Prostate gland (tissue), 2 donors: ENCODE measurements at regions not wholly inside any gene's neighbourhood (a gene's known extent, or its start where the extent isn't known, plus 50 kb on each side); places are given as distances from the start of the nearest gene placed in this dataset.

Experiments
- POLR2AphosphoS5 ChIP-seq: sonication (generic); formaldehyde crosslinking; IDR thresholded peaks from one replicate; pipeline ENCODE4 v1.6.1; 2017; ENCODE audit warnings: antibody characterized with exemption
- TF ChIP-seq, protein P1 (sequence below), 4 experiments: fragments of 200-600 bp in 2 of 4; fragments of 450-650 bp in 2 of 4; sonication (generic) in 2 of 4; IDR thresholded peaks; 1 replicate in 3 of 4; 2 replicates in 1 of 4; pipeline ENCODE4 v1.5.1; 2016 to 2019; ENCODE audit warnings: antibody characterized with exemption in 4 of 4, mild to moderate bottlenecking in 2 of 4, moderate library complexity in 2 of 4

DNA sequence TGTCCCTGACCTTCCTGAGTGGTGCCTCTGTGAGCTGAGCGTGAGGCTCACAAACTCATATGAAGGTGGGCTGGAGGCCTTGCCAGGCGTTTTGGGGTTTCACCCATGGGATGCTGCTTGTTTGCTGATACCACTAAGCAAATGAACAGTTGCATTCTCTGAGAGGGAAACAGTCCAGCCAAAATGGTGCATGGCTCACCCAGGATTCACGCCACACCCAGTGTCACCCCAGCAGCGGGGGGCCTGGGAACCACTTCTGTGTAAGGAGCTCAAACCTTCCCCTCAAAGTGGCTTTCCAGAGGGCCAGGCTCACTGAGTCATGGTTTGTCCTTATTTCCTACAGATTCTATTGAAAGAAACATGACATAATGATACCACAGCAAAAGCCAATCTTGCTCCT is 928.1 kb downstream of the TBC1D22A start:
- TF ChIP-seq, protein P1, sequence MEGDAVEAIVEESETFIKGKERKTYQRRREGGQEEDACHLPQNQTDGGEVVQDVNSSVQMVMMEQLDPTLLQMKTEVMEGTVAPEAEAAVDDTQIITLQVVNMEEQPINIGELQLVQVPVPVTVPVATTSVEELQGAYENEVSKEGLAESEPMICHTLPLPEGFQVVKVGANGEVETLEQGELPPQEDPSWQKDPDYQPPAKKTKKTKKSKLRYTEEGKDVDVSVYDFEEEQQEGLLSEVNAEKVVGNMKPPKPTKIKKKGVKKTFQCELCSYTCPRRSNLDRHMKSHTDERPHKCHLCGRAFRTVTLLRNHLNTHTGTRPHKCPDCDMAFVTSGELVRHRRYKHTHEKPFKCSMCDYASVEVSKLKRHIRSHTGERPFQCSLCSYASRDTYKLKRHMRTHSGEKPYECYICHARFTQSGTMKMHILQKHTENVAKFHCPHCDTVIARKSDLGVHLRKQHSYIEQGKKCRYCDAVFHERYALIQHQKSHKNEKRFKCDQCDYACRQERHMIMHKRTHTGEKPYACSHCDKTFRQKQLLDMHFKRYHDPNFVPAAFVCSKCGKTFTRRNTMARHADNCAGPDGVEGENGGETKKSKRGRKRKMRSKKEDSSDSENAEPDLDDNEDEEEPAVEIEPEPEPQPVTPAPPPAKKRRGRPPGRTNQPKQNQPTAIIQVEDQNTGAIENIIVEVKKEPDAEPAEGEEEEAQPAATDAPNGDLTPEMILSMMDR (IDR thresholded peaks at IDR 0.05): no peak
- TF ChIP-seq POLR2AphosphoS5: no peak
